C4-2B (cell line): ENCODE measurements at regions not wholly inside any gene's neighbourhood (a gene's known extent, or its start where the extent isn't known, plus 50 kb on each side); places are given as distances from the start of the nearest gene placed in this dataset.

Experiments used
- CTCF ChIP-seq: fragments of 450-650 bp; conservative IDR thresholded peaks from 2 replicates; pipeline ENCODE4 v1.5.1; 2017; ENCODE audit warnings: mild to moderate bottlenecking
- ZFX ChIP-seq: fragments of 450-650 bp; IDR thresholded peaks from 2 replicates; pipeline ENCODE4 v1.6.1; 2017

GRCh38 chr20:29301624-29302259 is 1955.7 kb upstream of the DEFB115 start:
- no peak for TF ChIP-seq CTCF
- TF ChIP-seq ZFX, result no peak
